ENCODE measurements at regions not wholly inside any gene's neighbourhood (a gene's known extent, or its start where the extent isn't known, plus 50 kb on each side); places are given as distances from the start of the nearest gene placed in this dataset.

- no peak for TF ChIP-seq CTCF (IDR thresholded peaks at IDR 0.05)
- TF ChIP-seq POLR2A (IDR thresholded peaks at IDR 0.05), result no peak
Observed at GRCh38 chr14:31939934-31940333, 137.2 kb upstream of the ARHGAP5 start.
